CD4-positive, alpha-beta T cell treated with Interleukin-4 for 1 hour (primary cell): ENCODE measurements at regions not wholly inside any gene's neighbourhood (a gene's known extent, or its start where the extent isn't known, plus 50 kb on each side); places are given as distances from the start of the nearest gene placed in this dataset.

ENCODE experiments used
- DNase-seq, 2 donors: peaks; one replicate each; pipeline ENCODE4 v3.0.0-alpha.2; 2020 to 2022

GRCh38 chr1:88275259-88275862 is 408.7 kb upstream of the PKN2 start:
- DNase-seq: no peak

- no peak for DNase-seq
Observed at GRCh38 chr1:88276163-88276562, 407.9 kb upstream of the PKN2 start.

- DNase-seq: no peak
Observed at GRCh38 chr1:88284066-88284465, 400.0 kb upstream of the PKN2 start.

GRCh38 chr1:88284666-88285366 is 399.3 kb upstream of the PKN2 start:
- DNase-seq: no peak

- no peak for DNase-seq
Observed at GRCh38 chr1:88286716-88287115, 397.4 kb upstream of the PKN2 start.

- no peak for DNase-seq
Observed at GRCh38 chr1:88288571-88288970, 395.5 kb upstream of the PKN2 start.

- DNase-seq: no peak
Observed at GRCh38 chr1:88289401-88290102, 394.5 kb upstream of the PKN2 start.

- no peak for DNase-seq
Observed at GRCh38 chr1:88291611-88292354, 392.3 kb upstream of the PKN2 start.

- DNase-seq: no peak
Observed at GRCh38 chr1:88293691-88294190, 390.3 kb upstream of the PKN2 start.

GRCh38 chr1:88296227-88296626 is 387.8 kb upstream of the PKN2 start:
- no peak for DNase-seq

- DNase-seq: no peak
Observed at GRCh38 chr1:88296642-88297041, 387.4 kb upstream of the PKN2 start.

- no peak for DNase-seq
Observed at GRCh38 chr1:88298506-88298905, 385.6 kb upstream of the PKN2 start.

- no peak for DNase-seq
Observed at GRCh38 chr1:88300752-88301263, 383.3 kb upstream of the PKN2 start.

GRCh38 chr1:88302843-88303486 is 381.1 kb upstream of the PKN2 start:
- no peak for DNase-seq

GRCh38 chr1:88311265-88311664 is 372.8 kb upstream of the PKN2 start:
- no peak for DNase-seq

GRCh38 chr1:88311907-88312306 is 372.2 kb upstream of the PKN2 start:
- no peak for DNase-seq

- no peak for DNase-seq
Observed at GRCh38 chr1:88317396-88317795, 366.7 kb upstream of the PKN2 start.

- DNase-seq: no peak
Observed at GRCh38 chr1:88318740-88319139, 365.3 kb upstream of the PKN2 start.

- no peak for DNase-seq
Observed at GRCh38 chr1:88320291-88320690, 363.8 kb upstream of the PKN2 start.

GRCh38 chr1:88321706-88322105 is 362.4 kb upstream of the PKN2 start:
- no peak for DNase-seq

GRCh38 chr1:88324899-88325298 is 359.2 kb upstream of the PKN2 start:
- no peak for DNase-seq
